SK-N-SH (cell line): ENCODE measurements at regions not wholly inside any gene's neighbourhood (a gene's known extent, or its start where the extent isn't known, plus 50 kb on each side); places are given as distances from the start of the nearest gene placed in this dataset.

ENCODE experiments used
- EP300 ChIP-seq, 2 experiments: IDR thresholded peaks; 2 replicates each; pipeline versions ENCODE4 v1.4.0 to v1.6.1; 2012; ENCODE audit warnings: borderline replicate concordance in 1 of 2, low read depth in 1 of 2, low read length in 1 of 2
- GABPA ChIP-seq: IDR thresholded peaks from 2 replicates; pipeline ENCODE4 v1.4.0; 2012; ENCODE audit warnings: low read depth, mild to moderate bottlenecking
- MXI1 ChIP-seq: IDR thresholded peaks from 2 replicates; pipeline ENCODE4 v1.6.1; 2012; ENCODE audit warnings: mild to moderate bottlenecking, low read depth, low read length, improper control_type of control experiment
- POLR2AphosphoS5 ChIP-seq: IDR thresholded peaks from 2 replicates; pipeline ENCODE4 v1.6.1; 2012; ENCODE audit warnings: low read depth, low read length
- RAD21 ChIP-seq: IDR thresholded peaks from 2 replicates; pipeline ENCODE4 v1.6.1; 2012; ENCODE audit warnings: mild to moderate bottlenecking, low read length
- RCOR1 ChIP-seq: fragments of 150-350 bp; IDR thresholded peaks from 2 replicates; pipeline ENCODE4 v1.6.1; 2017; ENCODE audit warnings: antibody characterized with exemption, low read length
- RFX5 ChIP-seq: IDR thresholded peaks from 2 replicates; pipeline ENCODE4 v1.6.1; 2012; ENCODE audit warnings: mild to moderate bottlenecking, improper control_type of control experiment, low read length
- TAF1 ChIP-seq: IDR thresholded peaks from 2 replicates; pipeline ENCODE4 v1.6.1; 2012; ENCODE audit warnings: low read depth, mild to moderate bottlenecking, low read length, moderate library complexity, borderline replicate concordance
- TEAD4 ChIP-seq: IDR thresholded peaks from 2 replicates; pipeline ENCODE4 v1.4.0; 2012; ENCODE audit warnings: mild to moderate bottlenecking, borderline replicate concordance; ENCODE audit not compliant: insufficient read depth
- YY1 ChIP-seq: IDR thresholded peaks from 2 replicates; pipeline ENCODE4 v1.4.0; 2012; ENCODE audit warnings: low read depth, mild to moderate bottlenecking
- TF ChIP-seq, protein P1 (sequence below): fragments of 200-600 bp; sonication (generic); IDR thresholded peaks from 2 replicates; pipeline ENCODE4 v1.6.1; 2017; ENCODE audit warnings: antibody characterized with exemption, mild to moderate bottlenecking, moderate library complexity
- TF ChIP-seq, protein P2 (sequence below): IDR thresholded peaks from 2 replicates; pipeline ENCODE4 v1.4.0; 2012; ENCODE audit warnings: low read depth, borderline replicate concordance
- TF ChIP-seq, protein P3 (sequence below): IDR thresholded peaks from 2 replicates; pipeline ENCODE4 v1.6.1; 2012; ENCODE audit warnings: mild to moderate bottlenecking, low read depth, low read length, moderate library complexity
- TF ChIP-seq, protein P4 (sequence below): fragments of 150-350 bp; IDR thresholded peaks from 2 replicates; pipeline ENCODE4 v1.6.1; 2017; ENCODE audit warnings: antibody characterized with exemption, low read length, low read depth, borderline replicate concordance

DNA sequence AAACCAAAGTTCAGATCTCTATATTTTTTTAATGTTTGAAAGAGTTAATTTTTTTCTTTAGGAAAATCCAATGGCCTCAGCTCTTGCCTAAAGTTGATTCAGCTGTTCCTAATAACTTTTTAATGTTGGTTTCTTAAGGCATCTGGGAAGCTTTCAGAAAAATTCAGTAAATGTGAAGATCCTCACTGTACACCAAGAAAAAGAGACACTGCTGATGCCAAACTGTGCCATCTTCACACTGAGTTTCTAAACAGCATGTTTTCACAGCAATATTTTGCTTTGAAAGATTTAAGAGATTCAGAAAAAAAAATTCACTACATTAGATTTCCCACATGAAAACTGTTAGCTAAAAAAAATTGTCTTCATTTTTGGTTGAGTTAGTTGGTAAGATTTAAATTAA, 249.4 kb downstream of the NEBL start:
- TF ChIP-seq, protein P1, sequence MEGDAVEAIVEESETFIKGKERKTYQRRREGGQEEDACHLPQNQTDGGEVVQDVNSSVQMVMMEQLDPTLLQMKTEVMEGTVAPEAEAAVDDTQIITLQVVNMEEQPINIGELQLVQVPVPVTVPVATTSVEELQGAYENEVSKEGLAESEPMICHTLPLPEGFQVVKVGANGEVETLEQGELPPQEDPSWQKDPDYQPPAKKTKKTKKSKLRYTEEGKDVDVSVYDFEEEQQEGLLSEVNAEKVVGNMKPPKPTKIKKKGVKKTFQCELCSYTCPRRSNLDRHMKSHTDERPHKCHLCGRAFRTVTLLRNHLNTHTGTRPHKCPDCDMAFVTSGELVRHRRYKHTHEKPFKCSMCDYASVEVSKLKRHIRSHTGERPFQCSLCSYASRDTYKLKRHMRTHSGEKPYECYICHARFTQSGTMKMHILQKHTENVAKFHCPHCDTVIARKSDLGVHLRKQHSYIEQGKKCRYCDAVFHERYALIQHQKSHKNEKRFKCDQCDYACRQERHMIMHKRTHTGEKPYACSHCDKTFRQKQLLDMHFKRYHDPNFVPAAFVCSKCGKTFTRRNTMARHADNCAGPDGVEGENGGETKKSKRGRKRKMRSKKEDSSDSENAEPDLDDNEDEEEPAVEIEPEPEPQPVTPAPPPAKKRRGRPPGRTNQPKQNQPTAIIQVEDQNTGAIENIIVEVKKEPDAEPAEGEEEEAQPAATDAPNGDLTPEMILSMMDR, result no peak
- TF ChIP-seq RAD21 (no peak), RFX5 (no peak), RCOR1 (no peak), GABPA (no peak), TAF1 (no peak), YY1 (no peak), POLR2AphosphoS5 (no peak), EP300 (IDR thresholded peaks at IDR 0.05; ENCODE audit: borderline replicate concordance in 1 of 2, low read depth in 1 of 2, low read length in 1 of 2) (no peak), TEAD4 (no peak), MXI1 (no peak)
- TF ChIP-seq, protein P2, sequence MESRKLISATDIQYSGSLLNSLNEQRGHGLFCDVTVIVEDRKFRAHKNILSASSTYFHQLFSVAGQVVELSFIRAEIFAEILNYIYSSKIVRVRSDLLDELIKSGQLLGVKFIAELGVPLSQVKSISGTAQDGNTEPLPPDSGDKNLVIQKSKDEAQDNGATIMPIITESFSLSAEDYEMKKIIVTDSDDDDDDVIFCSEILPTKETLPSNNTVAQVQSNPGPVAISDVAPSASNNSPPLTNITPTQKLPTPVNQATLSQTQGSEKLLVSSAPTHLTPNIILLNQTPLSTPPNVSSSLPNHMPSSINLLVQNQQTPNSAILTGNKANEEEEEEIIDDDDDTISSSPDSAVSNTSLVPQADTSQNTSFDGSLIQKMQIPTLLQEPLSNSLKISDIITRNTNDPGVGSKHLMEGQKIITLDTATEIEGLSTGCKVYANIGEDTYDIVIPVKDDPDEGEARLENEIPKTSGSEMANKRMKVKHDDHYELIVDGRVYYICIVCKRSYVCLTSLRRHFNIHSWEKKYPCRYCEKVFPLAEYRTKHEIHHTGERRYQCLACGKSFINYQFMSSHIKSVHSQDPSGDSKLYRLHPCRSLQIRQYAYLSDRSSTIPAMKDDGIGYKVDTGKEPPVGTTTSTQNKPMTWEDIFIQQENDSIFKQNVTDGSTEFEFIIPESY, result no peak
- TF ChIP-seq, protein P3, sequence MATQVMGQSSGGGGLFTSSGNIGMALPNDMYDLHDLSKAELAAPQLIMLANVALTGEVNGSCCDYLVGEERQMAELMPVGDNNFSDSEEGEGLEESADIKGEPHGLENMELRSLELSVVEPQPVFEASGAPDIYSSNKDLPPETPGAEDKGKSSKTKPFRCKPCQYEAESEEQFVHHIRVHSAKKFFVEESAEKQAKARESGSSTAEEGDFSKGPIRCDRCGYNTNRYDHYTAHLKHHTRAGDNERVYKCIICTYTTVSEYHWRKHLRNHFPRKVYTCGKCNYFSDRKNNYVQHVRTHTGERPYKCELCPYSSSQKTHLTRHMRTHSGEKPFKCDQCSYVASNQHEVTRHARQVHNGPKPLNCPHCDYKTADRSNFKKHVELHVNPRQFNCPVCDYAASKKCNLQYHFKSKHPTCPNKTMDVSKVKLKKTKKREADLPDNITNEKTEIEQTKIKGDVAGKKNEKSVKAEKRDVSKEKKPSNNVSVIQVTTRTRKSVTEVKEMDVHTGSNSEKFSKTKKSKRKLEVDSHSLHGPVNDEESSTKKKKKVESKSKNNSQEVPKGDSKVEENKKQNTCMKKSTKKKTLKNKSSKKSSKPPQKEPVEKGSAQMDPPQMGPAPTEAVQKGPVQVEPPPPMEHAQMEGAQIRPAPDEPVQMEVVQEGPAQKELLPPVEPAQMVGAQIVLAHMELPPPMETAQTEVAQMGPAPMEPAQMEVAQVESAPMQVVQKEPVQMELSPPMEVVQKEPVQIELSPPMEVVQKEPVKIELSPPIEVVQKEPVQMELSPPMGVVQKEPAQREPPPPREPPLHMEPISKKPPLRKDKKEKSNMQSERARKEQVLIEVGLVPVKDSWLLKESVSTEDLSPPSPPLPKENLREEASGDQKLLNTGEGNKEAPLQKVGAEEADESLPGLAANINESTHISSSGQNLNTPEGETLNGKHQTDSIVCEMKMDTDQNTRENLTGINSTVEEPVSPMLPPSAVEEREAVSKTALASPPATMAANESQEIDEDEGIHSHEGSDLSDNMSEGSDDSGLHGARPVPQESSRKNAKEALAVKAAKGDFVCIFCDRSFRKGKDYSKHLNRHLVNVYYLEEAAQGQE, result no peak
- TF ChIP-seq, protein P4, sequence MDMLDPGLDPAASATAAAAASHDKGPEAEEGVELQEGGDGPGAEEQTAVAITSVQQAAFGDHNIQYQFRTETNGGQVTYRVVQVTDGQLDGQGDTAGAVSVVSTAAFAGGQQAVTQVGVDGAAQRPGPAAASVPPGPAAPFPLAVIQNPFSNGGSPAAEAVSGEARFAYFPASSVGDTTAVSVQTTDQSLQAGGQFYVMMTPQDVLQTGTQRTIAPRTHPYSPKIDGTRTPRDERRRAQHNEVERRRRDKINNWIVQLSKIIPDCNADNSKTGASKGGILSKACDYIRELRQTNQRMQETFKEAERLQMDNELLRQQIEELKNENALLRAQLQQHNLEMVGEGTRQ, result no peak
